ENCODE measurements at regions not wholly inside any gene's neighbourhood (a gene's known extent, or its start where the extent isn't known, plus 50 kb on each side); places are given as distances from the start of the nearest gene placed in this dataset.

DNA sequence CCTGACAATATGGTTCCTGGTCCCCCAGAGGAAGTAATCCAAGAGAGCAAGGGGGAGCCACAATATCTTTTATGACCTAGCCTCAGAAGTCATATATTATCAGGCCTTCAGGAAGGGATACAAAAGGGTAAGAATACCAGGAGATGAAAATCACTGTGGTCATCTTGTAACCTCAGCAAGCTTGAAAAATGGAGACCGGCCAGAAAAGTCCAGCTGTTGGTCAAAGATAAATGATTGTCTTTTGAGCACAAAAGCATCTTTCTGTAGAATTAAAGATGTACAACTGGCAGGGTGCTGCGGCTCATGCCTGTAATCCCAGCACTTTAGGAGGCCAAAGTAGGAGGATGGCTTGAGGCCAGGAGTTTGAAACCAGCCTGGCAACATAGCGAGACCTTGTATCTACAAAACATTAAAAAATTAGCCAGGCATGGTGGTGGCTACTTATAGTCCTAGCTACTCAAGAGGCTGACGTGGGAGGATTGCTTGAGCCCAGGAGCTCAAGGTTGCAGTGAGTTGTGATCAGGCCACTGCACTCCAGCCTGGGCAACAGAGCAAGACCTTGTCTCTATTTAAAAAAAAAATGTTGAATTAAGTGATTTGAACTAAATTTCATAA, 118.0 kb upstream of the MARCKS start:
- no peaks in the 10 kb centered on the region for H3K27me3 ChIP-seq (ENCODE audit: low read depth)
- intact Hi-C loops (cut with DNase I): no loop called here
- ATAC-seq (no peak), DNase-seq (no peak)
- H3K4me3 ChIP-seq: no peak overlapping the region
- no peak overlapping the region for H3K27ac ChIP-seq
- H3K36me3 ChIP-seq: no peaks in the 10 kb centered on the region
- no peaks in the 10 kb centered on the region for H3K9me3 ChIP-seq
- no peaks in the 10 kb centered on the region for H3K4me1 ChIP-seq
- TF ChIP-seq, protein P1, sequence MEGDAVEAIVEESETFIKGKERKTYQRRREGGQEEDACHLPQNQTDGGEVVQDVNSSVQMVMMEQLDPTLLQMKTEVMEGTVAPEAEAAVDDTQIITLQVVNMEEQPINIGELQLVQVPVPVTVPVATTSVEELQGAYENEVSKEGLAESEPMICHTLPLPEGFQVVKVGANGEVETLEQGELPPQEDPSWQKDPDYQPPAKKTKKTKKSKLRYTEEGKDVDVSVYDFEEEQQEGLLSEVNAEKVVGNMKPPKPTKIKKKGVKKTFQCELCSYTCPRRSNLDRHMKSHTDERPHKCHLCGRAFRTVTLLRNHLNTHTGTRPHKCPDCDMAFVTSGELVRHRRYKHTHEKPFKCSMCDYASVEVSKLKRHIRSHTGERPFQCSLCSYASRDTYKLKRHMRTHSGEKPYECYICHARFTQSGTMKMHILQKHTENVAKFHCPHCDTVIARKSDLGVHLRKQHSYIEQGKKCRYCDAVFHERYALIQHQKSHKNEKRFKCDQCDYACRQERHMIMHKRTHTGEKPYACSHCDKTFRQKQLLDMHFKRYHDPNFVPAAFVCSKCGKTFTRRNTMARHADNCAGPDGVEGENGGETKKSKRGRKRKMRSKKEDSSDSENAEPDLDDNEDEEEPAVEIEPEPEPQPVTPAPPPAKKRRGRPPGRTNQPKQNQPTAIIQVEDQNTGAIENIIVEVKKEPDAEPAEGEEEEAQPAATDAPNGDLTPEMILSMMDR (IDR thresholded peaks at IDR 0.05): no peak

DNA sequence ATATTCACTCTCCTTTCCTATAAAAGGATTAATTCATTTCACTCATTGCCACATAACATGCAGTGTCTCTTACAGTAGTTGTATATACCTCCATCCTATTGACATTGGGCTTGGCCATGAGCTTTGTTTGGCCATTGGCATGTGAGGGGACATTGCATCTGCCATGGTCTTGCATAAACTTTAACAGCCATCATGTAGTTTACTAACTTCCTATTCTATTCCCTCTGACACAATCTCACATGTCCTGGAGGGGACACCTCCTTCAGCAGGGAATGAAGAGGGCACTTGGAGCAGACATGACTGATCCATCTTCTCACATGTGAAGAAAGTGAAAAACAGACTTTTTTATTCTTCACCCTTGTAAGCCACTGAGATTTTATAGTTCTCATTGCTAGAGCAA, 115.5 kb upstream of the MARCKS start:
- DNase-seq: no peak
- intact Hi-C loops (cut with DNase I): no loop called here
- Histone ChIP-seq H3K27me3 (ENCODE audit: low read depth) (no peaks in the 10 kb centered on the region), H3K4me1 (no peaks in the 10 kb centered on the region), H3K9me3 (no peaks in the 10 kb centered on the region), H3K36me3 (no peaks in the 10 kb centered on the region), H3K27ac (no peak overlapping the region), H3K4me3 (no peak overlapping the region)
- no peak for ATAC-seq
- TF ChIP-seq, protein P1 (IDR thresholded peaks at IDR 0.05): no peak

DNA sequence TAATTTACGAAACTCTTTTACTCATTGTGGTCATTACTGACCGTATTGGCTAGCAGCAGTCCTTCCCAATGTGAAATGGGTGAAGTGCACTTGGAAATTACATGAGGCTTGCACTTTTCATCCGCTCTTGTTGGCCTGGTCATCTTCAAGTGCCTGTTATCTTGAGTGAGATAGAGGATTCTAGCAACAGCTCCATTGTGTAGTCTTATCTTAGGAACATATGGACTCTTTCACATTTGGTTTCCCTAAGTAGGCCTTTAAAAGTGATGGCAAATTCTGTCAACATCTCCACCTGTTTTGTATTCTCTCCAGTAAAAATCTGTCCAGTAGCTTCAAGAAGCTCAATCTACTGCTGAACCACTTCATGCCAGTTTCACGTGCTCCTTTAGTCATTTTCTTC, 114.8 kb upstream of the MARCKS start:
- Histone ChIP-seq H3K4me3 (no peak overlapping the region), H3K36me3 (no peaks in the 10 kb centered on the region), H3K9me3 (no peaks in the 10 kb centered on the region), H3K27ac (no peak overlapping the region), H3K27me3 (ENCODE audit: low read depth) (no peaks in the 10 kb centered on the region), H3K4me1 (no peaks in the 10 kb centered on the region)
- no peak for ATAC-seq
- DNase-seq: no peak
- TF ChIP-seq, protein P1 (IDR thresholded peaks at IDR 0.05): no peak
- intact Hi-C loops (cut with DNase I): no loop called here

DNA sequence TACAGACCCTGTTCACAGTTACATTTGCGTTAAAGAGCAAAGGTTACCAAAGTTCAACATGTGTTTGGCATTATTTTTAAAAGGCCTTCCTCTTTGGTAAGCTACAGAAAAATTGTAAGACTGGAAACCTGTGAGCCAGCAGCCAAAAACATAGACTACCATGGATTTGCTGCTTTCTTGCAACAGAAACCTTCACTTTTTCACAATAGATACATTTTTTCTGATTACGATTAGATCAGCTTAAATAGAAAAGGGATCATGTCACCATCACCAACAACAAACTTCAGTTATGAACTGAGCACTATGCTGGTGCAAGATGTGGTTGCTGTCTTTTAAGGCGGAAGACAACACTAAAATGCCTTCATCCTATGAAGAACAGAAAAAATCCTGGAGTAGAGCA, 112.3 kb upstream of the MARCKS start:
- H3K27ac ChIP-seq: no peak overlapping the region
- H3K9me3 ChIP-seq: no peaks in the 10 kb centered on the region
- H3K27me3 ChIP-seq (ENCODE audit: low read depth): no peaks in the 10 kb centered on the region
- DNase-seq: no peak
- intact Hi-C loops (cut with DNase I): no loop called here
- TF ChIP-seq, protein P1 (IDR thresholded peaks at IDR 0.05): no peak
- H3K4me1 ChIP-seq: no peaks in the 10 kb centered on the region
- H3K36me3 ChIP-seq: no peaks in the 10 kb centered on the region
- no peak overlapping the region for H3K4me3 ChIP-seq
- no peak for ATAC-seq

DNA sequence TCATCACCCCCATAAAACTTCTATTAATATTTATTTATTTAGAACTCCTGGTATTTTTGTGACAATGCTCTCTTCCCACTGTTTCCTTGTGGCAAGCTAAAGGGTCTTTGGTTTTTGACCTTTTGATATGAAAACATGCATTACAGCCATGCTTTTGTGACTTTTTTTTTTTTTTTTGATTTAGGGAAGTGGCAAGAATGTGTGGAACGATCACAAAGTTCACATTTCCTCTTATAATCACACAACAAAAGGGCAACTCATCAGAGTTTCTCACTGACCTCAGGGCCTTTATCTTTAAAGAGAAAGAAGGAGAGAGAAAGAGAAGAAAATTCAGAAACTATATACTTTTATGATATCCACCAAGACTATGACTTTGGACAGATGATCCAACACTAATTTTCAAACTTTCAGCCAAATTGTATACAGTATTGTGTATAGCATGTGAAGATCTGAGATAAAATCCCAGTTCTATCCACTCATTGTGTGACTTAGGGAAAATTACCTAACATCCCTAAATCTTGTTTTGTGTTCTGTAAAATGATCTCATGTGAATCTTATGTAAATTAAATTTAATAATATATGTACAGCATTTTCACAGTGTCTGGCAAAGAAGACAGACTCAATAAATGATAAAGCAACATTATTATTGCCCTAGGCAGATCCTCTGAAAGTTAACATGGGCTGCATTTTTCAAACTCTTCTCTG, 106.8 kb upstream of the MARCKS start:
- H3K4me1 ChIP-seq: no peaks in the 10 kb centered on the region
- no peaks in the 10 kb centered on the region for H3K9me3 ChIP-seq
- no peaks in the 10 kb centered on the region for H3K27me3 ChIP-seq (ENCODE audit: low read depth)
- no peak overlapping the region for H3K27ac ChIP-seq
- TF ChIP-seq, protein P1 (IDR thresholded peaks at IDR 0.05): no peak
- no peaks in the 10 kb centered on the region for H3K36me3 ChIP-seq
- no peak for ATAC-seq
- intact Hi-C loops (cut with DNase I): no loop called here
- DNase-seq: no peak
- no peak overlapping the region for H3K4me3 ChIP-seq
